PC-3 (cell line): ENCODE measurements at regions not wholly inside any gene's neighbourhood (a gene's known extent, or its start where the extent isn't known, plus 50 kb on each side); places are given as distances from the start of the nearest gene placed in this dataset.

Experiments
- ATAC-seq: fragments of 200-7000 bp; cut with Tn5 transposase; 2 replicates; pipeline ENCODE4 v1.9.1; 2020; ENCODE audit warnings: mild to moderate bottlenecking, moderate library complexity
- BruUV-seq: library from RNA; stranded (reverse); fragments of 400-500 nt; replicated peaks from 2 replicates; lab custom pipeline; 2021; lab: Mats Ljungman, UMichigan
- CTCF ChIA-PET: fragments of 300-600 bp; sonication (Branson Sonifier 250); formaldehyde crosslinking; loops from one replicate; lab custom pipeline; 2022; ENCODE audit warnings: antibody characterized with exemption; lab: Charles Lee
- POLR2A ChIA-PET: fragments of 300-600 bp; sonication (Branson Sonifier 250); formaldehyde crosslinking; loops from one replicate; lab custom pipeline; 2022; ENCODE audit warnings: antibody characterized with exemption; ENCODE audit not compliant: unreplicated experiment; lab: Charles Lee
- DNase-seq: peaks from one replicate; pipeline ENCODE4 v3.0.0-alpha.2; 2015
- H2AFZ ChIP-seq: fragments of 300-600 bp; sonication (generic); 2 replicates; pipeline ENCODE4 v1.6.0; 2016; ENCODE audit warnings: antibody characterized with exemption, low read length
- H3F3A ChIP-seq: fragments of 300-600 bp; sonication (generic); one replicate; pipeline ENCODE4 v1.6.0; 2017; ENCODE audit warnings: antibody characterized with exemption, low read length, control low read depth, mild to moderate bottlenecking; ENCODE audit not compliant: unreplicated experiment
- H3K27ac ChIP-seq: fragments of 300-600 bp; sonication (generic); 2 replicates; pipeline ENCODE4 v1.5.1; 2016; ENCODE audit warnings: mild to moderate bottlenecking, low read length
- H3K27me3 ChIP-seq: fragments of 300-600 bp; sonication (generic); 2 replicates; pipeline ENCODE4 v1.6.1; 2016; ENCODE audit warnings: low read length, mixed read lengths
- H3K36me3 ChIP-seq: fragments of 300-600 bp; sonication (generic); 2 replicates; pipeline ENCODE4 v1.6.1; 2016; ENCODE audit warnings: low read depth, mixed run types, low read length, mixed read lengths
- H3K4me1 ChIP-seq: fragments of 300-600 bp; sonication (generic); 2 replicates; pipeline ENCODE4 v1.5.1; 2016; ENCODE audit warnings: low read length; ENCODE audit not compliant: insufficient read depth
- H3K4me2 ChIP-seq: fragments of 300-600 bp; sonication (generic); 2 replicates; pipeline ENCODE4 v1.6.0; 2016; ENCODE audit warnings: low read length
- H3K4me3 ChIP-seq: fragments of 300-600 bp; sonication (generic); 2 replicates; pipeline ENCODE4 v1.5.1; 2016; ENCODE audit warnings: mild to moderate bottlenecking, low read length, mixed read lengths
- H3K79me2 ChIP-seq: fragments of 300-600 bp; sonication (generic); 2 replicates; pipeline ENCODE4 v1.6.1; 2017; ENCODE audit warnings: low read length, mixed read lengths
- H3K9ac ChIP-seq: fragments of 300-600 bp; sonication (generic); 2 replicates; pipeline ENCODE4 v1.6.0; 2016; ENCODE audit warnings: mild to moderate bottlenecking, low read length
- H3K9me2 ChIP-seq: fragments of 300-600 bp; sonication (generic); replicated peaks from 2 replicates; pipeline ENCODE4 v1.6.1; 2016; ENCODE audit warnings: mixed run types, low read length, mixed read lengths
- H3K9me3 ChIP-seq: fragments of 300-600 bp; sonication (generic); 2 replicates; pipeline ENCODE4 v1.6.1; 2016; ENCODE audit warnings: low read length, mixed read lengths
- H4K20me1 ChIP-seq: fragments of 300-600 bp; sonication (generic); 2 replicates; pipeline ENCODE4 v1.6.1; 2016; ENCODE audit warnings: low read length, mixed read lengths
- EZH2 ChIP-seq: fragments of 300-600 bp; sonication (generic); IDR thresholded peaks from one replicate; pipeline ENCODE4 v1.6.1; 2017; ENCODE audit warnings: antibody characterized with exemption, mild to moderate bottlenecking, low read length; ENCODE audit not compliant: unreplicated experiment
- EZH2phosphoT487 ChIP-seq: fragments of 300-600 bp; sonication (generic); IDR thresholded peaks from 2 replicates; pipeline ENCODE4 v1.6.1; 2018; ENCODE audit warnings: mild to moderate bottlenecking, antibody characterized with exemption, low read length, borderline replicate concordance
- intact Hi-C: fragments of 100-400 bp; cut with micrococcal nuclease; formaldehyde crosslinking; loops from 2 replicates; pipeline ENCODE4 v1.9.0; 2023
- TF ChIP-seq, protein P1 (sequence below): fragments of 300-600 bp; sonication (generic); conservative IDR thresholded peaks from 2 replicates; pipeline ENCODE4 v1.5.1; 2017; ENCODE audit warnings: antibody characterized with exemption, low read depth, mild to moderate bottlenecking, low read length

DNA sequence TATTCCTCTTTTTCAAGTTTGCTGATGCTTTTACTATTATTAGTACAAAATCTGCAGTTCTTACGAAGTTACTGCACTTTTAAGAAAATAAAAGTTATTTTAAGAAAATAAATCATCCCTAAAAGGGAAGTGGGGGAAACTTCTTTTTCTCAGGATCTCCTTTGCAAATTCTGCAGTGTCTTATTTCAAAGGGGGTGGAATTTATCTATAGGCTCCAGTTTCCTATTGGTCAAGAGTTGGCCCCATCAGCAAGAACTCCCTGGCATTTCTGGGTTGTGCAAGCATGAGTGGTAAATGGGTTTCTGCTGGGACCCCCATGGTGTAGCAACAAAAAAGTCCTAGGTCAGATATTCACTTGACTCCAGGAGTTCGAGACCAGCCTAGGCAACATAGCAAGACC lies 136.3 kb upstream of the PRDM1 start:
- Histone ChIP-seq H3K9me2 (no peaks in the 10 kb centered on the region), H3K27ac (no peak overlapping the region), H3K36me3 (no peaks in the 10 kb centered on the region), H3K4me1 (no peaks in the 10 kb centered on the region), H3K79me2 (no peaks in the 10 kb centered on the region), H3F3A (no peaks in the 10 kb centered on the region), H3K9ac (no peak overlapping the region), H2AFZ (no peak overlapping the region), H3K4me2 (no peak overlapping the region), H3K27me3 (no peaks in the 10 kb centered on the region), H4K20me1 (no peaks in the 10 kb centered on the region), H3K9me3 (no peaks in the 10 kb centered on the region), H3K4me3 (no peak overlapping the region)
- intact Hi-C loops: no loop called here
- ChIA-PET CTCF (interaction anchor here (0.7 kb wide), 1 partner anchor 134 kb away, joined by 6 read pairs; no protein-coding TSS in a partner anchor), POLR2A (no interaction called here)
- TF ChIP-seq EZH2: no peak
- no peak for TF ChIP-seq EZH2phosphoT487
- TF ChIP-seq, protein P1, sequence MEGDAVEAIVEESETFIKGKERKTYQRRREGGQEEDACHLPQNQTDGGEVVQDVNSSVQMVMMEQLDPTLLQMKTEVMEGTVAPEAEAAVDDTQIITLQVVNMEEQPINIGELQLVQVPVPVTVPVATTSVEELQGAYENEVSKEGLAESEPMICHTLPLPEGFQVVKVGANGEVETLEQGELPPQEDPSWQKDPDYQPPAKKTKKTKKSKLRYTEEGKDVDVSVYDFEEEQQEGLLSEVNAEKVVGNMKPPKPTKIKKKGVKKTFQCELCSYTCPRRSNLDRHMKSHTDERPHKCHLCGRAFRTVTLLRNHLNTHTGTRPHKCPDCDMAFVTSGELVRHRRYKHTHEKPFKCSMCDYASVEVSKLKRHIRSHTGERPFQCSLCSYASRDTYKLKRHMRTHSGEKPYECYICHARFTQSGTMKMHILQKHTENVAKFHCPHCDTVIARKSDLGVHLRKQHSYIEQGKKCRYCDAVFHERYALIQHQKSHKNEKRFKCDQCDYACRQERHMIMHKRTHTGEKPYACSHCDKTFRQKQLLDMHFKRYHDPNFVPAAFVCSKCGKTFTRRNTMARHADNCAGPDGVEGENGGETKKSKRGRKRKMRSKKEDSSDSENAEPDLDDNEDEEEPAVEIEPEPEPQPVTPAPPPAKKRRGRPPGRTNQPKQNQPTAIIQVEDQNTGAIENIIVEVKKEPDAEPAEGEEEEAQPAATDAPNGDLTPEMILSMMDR: no peak
- no peak for ATAC-seq
- no peak for DNase-seq
- no TSS peak for BruUV-seq

DNA sequence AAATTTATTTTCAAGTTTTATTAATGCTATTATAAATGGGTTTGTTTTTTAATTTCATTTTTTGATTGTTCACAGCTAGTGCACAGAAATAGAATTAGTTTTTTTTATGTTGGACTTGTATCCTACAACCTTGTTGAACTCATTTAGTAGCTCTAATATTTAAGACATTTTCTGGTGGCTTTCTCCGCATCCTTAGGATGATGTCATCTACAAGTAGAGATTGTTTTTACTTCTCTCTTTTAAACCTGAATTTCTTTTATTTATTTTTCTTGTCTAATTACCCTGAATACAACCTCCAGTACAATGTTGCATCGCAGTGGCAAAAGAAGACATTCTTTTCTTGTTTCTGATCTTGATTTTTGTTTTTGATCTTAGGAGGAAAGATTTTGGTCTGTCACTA lies 142.6 kb upstream of the PRDM1 start:
- ChIA-PET CTCF (no interaction called here), POLR2A (no interaction called here)
- no TSS peak for BruUV-seq

More for the DNA sequence above, 142.6 kb upstream of the PRDM1 start:
- Histone ChIP-seq H3F3A (no peaks in the 10 kb centered on the region), H3K4me1 (no peaks in the 10 kb centered on the region), H3K27ac (no peak overlapping the region), H3K4me2 (no peak overlapping the region), H3K9me2 (no peaks in the 10 kb centered on the region), H3K4me3 (no peak overlapping the region), H2AFZ (no peak overlapping the region), H3K9ac (no peak overlapping the region), H3K36me3 (no peaks in the 10 kb centered on the region), H4K20me1 (no peaks in the 10 kb centered on the region), H3K79me2 (no peaks in the 10 kb centered on the region), H3K9me3 (no peaks in the 10 kb centered on the region), H3K27me3 (no peaks in the 10 kb centered on the region)
- no peak for ATAC-seq
- DNase-seq: no peak
- intact Hi-C loops: no loop called here
- TF ChIP-seq EZH2: no peak
- TF ChIP-seq EZH2phosphoT487: no peak
- TF ChIP-seq, protein P1: no peak
